Daoy (cell line): ENCODE measurements at regions not wholly inside any gene's neighbourhood (a gene's known extent, or its start where the extent isn't known, plus 50 kb on each side); places are given as distances from the start of the nearest gene placed in this dataset.
"Not testable (repeated sequence)": the region's sequence is repeated elsewhere in the genome, so short reads cannot be mapped to it uniquely, and the experiment has no call there.

Experiments used
- DNase-seq: peaks from one replicate; pipeline ENCODE4 v3.0.0-alpha.2; 2015; ENCODE audit warnings: low read depth

- DNase-seq, result no peak
Observed at GRCh38 chr6:74492587-74492986, 713.3 kb downstream of the COL12A1 start.

GRCh38 chr6:74491844-74492374 lies 713.9 kb downstream of the COL12A1 start:
- DNase-seq, result no peak

- not testable (repeated sequence) for DNase-seq
Observed at GRCh38 chr6:74488726-74489125, 717.1 kb downstream of the COL12A1 start.

GRCh38 chr6:74482180-74482579 lies 723.7 kb downstream of the COL12A1 start:
- DNase-seq, result no peak

GRCh38 chr6:74480561-74480960 lies 725.3 kb downstream of the COL12A1 start:
- DNase-seq, result no peak

GRCh38 chr6:74479960-74480359 lies 725.9 kb downstream of the COL12A1 start:
- DNase-seq, result no peak

GRCh38 chr6:74479420-74479819 lies 726.4 kb downstream of the COL12A1 start:
- no peak for DNase-seq

- not testable (repeated sequence) for DNase-seq
Observed at GRCh38 chr6:74474046-74474445, 731.8 kb downstream of the COL12A1 start.

GRCh38 chr6:74468552-74468951 lies 737.3 kb downstream of the COL12A1 start:
- not testable (repeated sequence) for DNase-seq

- DNase-seq, result no peak
Observed at GRCh38 chr6:74467533-74468215, 738.2 kb downstream of the COL12A1 start.

- DNase-seq, result no peak
Observed at GRCh38 chr6:74466572-74466971, 739.3 kb downstream of the COL12A1 start.

GRCh38 chr6:74459260-74459659 lies 746.6 kb downstream of the COL12A1 start:
- no peak for DNase-seq

GRCh38 chr6:74458536-74458935 lies 747.3 kb downstream of the COL12A1 start:
- no peak for DNase-seq

GRCh38 chr6:74455786-74456185 lies 750.1 kb downstream of the COL12A1 start:
- no peak for DNase-seq

GRCh38 chr6:74451953-74452352 lies 753.9 kb downstream of the COL12A1 start:
- DNase-seq, result no peak

GRCh38 chr6:74448850-74449249 lies 752.8 kb downstream of the CD109 start:
- DNase-seq, result no peak

GRCh38 chr6:74447013-74447412 lies 751.0 kb downstream of the CD109 start:
- DNase-seq, result no peak

GRCh38 chr6:74439123-74439811 lies 743.3 kb downstream of the CD109 start:
- no peak for DNase-seq

GRCh38 chr6:74438395-74438794 lies 742.4 kb downstream of the CD109 start:
- DNase-seq, result not testable (repeated sequence)

- DNase-seq, result no peak
Observed at GRCh38 chr6:74434171-74434570, 738.2 kb downstream of the CD109 start.

- no peak for DNase-seq
Observed at GRCh38 chr6:74431873-74432580, 736.0 kb downstream of the CD109 start.

- no peak for DNase-seq
Observed at GRCh38 chr6:74420221-74420620, 724.2 kb downstream of the CD109 start.

GRCh38 chr6:74415056-74415455 lies 719.1 kb downstream of the CD109 start:
- no peak for DNase-seq
